HG03442 (cell line): ENCODE measurements at regions not wholly inside any gene's neighbourhood (a gene's known extent, or its start where the extent isn't known, plus 50 kb on each side); places are given as distances from the start of the nearest gene placed in this dataset.

Experiments
- ATAC-seq: cut with Tn5 transposase; IDR thresholded peaks from one replicate; pipeline ENCODE4 v1.9.1; 2021; ENCODE audit warnings: mild to moderate bottlenecking, moderate library complexity; ENCODE audit not compliant: unreplicated experiment

DNA sequence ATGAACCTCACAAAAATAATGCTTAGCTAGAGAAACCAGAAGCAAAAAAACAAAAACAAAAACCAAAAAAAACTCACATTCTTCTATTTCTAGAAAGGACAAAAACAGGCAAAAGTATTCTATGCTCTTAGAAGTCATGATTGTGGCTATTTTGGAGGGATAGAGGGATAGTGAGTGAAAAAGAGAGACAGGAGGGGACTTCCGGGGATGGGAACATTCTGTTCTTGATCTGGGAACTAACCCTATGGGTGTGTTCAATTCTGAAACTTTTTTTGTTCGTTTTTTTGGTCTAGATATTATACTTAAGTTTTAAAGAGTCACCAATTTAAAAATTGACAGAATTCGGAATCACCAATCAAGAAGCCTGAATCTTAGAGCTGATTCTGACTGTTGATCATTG lies 120.0 kb upstream of the TPM1 start:
- ATAC-seq: no peak

GRCh38 chr15:62925875-62926274 lies 116.7 kb upstream of the TPM1 start:
- ATAC-seq: no peak

GRCh38 chr15:62927196-62927595 lies 115.4 kb upstream of the TPM1 start:
- ATAC-seq: no peak

GRCh38 chr15:62927836-62928235 lies 114.7 kb upstream of the TPM1 start:
- ATAC-seq: no peak

DNA sequence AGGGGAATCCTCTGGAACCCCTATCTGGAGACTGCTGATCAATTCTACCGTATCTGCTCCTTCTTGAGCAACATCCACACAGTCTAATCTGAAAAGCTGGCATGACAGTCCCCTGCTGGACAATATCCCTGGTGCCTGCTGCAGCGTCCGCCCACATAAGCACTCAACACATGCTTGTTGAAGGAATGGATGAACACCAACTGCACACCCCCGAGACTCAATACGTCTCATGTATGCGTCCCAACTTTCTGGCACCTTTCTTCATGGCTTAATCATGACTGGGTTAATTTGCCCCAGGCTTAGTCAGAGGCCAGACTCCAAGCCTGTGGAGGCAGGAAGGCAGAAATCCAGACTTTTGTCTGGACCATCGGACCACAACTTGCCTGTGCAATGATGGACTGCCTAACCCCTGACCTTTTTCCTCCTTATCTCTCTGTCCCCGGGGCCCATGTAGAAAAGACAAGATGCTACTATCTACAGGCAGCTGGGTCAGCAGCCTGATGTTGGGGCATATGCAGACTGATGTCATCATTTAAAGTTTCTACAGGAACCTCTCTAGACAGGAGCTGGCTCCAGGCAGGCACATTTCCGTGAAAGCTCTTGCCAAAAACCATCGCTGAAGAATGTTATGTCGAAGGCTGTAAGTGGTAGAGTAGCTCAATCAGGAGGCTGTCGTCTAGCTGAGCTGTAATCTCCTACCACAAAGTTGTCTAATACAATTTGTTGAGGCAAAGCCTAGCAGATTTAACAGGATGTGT lies 114.1 kb upstream of the TPM1 start:
- ATAC-seq: no peak

- no peak for ATAC-seq
These were observed 113.6 kb upstream of the TPM1 start for GRCh38 chr15:62929000-62929357.

- no peak for ATAC-seq
These were observed 110.9 kb upstream of the TPM1 start for GRCh38 chr15:62931650-62932049.

- ATAC-seq: no peak
These were observed 110.1 kb upstream of the TPM1 start for GRCh38 chr15:62932436-62932835.

DNA sequence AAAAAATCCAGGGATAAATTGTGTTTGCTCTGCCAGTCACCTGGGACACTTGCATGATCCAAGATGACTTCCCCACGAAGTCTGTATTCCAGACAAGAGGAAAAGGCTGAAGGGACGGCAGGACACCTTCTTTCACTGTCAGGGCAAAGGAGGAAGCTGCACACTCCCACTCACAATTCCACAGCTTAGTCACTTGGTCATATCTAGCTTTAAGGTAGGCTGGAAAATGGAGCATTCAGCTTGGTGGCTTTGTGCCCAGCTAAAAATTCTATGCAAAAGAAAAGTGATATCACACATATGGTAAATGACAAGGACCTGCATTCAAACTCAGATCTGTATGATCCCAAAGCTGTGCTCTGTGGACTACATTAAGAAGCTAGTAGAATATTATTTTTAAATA lies 109.2 kb upstream of the TPM1 start:
- ATAC-seq: no peak

- no peak for ATAC-seq
These were observed 108.1 kb upstream of the TPM1 start for GRCh38 chr15:62934236-62934971.

GRCh38 chr15:62935300-62936081 lies 107.1 kb upstream of the TPM1 start:
- no peak for ATAC-seq

DNA sequence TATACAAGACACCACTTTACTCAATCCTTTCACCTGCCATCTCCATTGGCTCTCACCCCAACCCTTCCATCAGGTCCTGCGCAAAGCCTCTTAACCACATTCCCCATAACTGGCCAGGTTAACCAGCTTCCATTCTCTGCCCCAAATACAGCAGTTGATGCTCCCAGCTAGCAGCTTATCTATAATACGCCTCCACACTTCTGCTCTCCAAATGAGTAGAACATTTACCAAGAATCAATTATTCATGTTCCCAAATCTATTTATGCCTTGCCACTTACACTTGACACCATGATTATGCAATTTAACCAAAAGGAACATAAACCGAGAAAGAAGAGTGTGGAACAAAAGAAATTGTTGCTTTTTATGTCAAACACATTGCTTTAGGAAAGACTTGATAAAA lies 103.7 kb upstream of the TPM1 start:
- ATAC-seq: no peak

DNA sequence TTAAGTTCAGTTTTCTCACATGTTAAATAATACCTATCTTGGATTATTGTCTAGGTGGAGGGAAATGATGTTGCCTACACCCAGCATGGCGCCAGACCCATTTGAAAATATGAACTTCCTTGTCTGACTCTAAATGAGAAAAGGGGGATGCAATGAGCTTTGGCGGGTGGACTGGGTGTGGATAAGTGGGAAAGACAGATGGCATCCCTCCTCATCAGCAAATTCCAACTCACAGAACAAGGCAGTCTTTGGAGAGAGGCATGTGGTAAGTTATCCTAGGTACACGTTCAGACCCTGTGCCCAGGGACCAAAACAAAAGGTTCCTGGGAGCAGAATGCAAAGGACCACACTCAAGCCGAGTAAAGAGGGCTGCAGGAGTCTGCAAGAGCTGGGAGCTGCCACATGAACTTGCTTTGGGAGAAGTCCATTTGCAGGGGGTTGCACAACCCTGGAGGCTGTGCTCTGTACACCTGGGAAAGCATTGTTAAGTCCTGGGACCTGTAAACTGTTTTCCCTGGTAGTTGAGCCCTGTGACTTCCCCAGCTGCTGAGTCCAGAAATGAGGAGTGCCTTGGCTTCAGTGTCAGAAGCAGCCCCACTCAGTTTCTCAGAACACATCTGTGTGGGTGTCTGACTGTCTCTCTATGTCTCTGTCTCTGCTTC lies 102.3 kb upstream of the TPM1 start:
- ATAC-seq: no peak

- ATAC-seq: no peak
These were observed 101.7 kb upstream of the TPM1 start for GRCh38 chr15:62940755-62941361.

DNA sequence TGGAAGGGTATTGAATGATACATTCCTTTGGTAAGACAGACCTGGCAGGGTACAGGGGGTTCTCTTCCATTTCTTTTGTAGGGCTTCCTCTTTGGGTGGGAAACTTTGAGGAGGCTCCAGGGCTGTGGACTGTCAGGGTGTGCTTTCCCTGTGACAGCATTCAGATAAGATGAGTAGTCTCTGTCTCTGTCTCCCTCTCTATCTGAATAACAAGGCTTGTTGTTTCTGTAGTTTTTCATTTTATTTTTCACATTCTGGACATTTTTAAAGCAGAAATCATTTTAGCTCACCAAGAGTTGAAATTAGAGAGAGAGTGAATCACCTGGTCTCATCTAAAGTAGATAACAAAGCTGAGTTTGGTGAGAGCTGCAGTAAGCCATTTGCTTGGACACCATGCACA lies 100.8 kb upstream of the TPM1 start:
- no peak for ATAC-seq

DNA sequence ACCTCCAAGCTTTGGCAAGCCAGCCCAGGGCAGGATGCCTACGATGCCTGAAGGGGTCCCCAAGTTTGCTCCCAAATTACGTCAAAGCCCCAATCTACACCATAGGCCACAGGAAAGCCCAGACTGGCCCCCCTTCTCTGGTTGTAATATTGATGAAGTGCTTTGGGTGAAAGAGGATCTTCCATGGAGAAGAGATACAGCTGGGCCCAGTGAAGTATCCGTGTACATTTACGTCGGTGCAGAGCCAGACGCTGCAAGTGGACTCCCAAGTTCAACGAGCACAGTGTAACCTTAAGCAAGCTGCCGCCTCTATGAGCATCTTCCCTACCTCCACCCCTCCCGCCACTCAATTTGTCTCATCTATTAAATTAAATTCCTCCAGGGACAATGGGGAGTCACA lies 100.1 kb upstream of the TPM1 start:
- no peak for ATAC-seq

DNA sequence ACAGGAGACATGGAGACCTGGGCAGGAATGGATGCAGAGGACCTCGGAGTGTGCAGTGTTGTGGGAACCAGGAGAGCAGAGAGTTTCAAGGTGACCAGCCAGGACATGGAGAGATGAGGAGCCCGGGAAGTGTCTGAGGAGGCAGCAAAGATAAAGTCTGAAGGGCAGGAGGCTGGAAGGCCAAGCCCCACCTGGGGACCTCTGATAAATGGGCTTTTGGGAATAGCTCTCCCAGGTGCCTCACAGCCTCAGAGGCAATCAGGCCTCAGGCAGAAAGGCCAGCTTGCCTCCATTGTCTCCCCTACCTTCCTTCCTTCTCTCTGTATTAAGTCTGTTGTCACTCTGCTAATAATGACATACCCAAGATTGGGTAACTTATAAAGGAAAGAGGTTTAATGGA lies 97.5 kb upstream of the TPM1 start:
- no peak for ATAC-seq

- no peak for ATAC-seq
These were observed 96.8 kb upstream of the TPM1 start for GRCh38 chr15:62945760-62946159.

- no peak for ATAC-seq
These were observed 95.6 kb upstream of the TPM1 start for GRCh38 chr15:62946940-62947339.

- no peak for ATAC-seq
These were observed 92.0 kb upstream of the TPM1 start for GRCh38 chr15:62950462-62950931.

DNA sequence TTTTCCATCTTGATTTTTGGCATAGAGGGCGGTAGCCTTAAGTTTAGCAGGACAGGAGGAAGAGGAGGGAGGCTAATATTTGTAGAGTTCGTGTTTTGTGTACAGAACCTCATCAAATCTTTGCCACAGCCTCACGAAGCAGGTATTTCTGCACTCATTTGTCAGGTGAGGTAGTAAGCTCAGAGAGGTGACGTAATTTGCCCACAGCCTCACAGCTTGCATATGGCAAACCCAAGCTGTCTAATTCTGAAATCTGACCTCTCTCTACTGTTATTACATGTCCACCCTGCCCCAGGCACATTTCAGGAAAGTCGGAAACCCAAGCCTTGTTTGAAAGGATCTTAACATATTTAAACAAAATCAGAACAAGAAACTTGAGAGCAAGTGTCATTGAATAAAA lies 91.1 kb upstream of the TPM1 start:
- no peak for ATAC-seq
